OCI-LY7 (cell line): ENCODE measurements at regions not wholly inside any gene's neighbourhood (a gene's known extent, or its start where the extent isn't known, plus 50 kb on each side); places are given as distances from the start of the nearest gene placed in this dataset.
"Not testable (repeated sequence)": the region's sequence is repeated elsewhere in the genome, so short reads cannot be mapped to it uniquely, and the experiment has no call there.

ENCODE experiments used
- BruUV-seq: library from RNA; stranded (reverse); fragments of 400-500 nt; replicated peaks from 2 replicates; lab custom pipeline; 2021; lab: Mats Ljungman, UMichigan
- CTCF ChIA-PET: fragments of 300-600 bp; sonication (Branson Sonifier 250); formaldehyde crosslinking; loops from one replicate; lab custom pipeline; 2022; ENCODE audit warnings: antibody characterized with exemption; ENCODE audit not compliant: unreplicated experiment; lab: Charles Lee
- POLR2A ChIA-PET: fragments of 300-600 bp; sonication (Branson Sonifier 250); formaldehyde crosslinking; loops from one replicate; lab custom pipeline; 2022; ENCODE audit warnings: antibody characterized with exemption; lab: Charles Lee
- DNase-seq: peaks from one replicate; pipeline ENCODE4 v3.0.0-alpha.2; 2015; ENCODE audit warnings: low spot score
- H2AFZ ChIP-seq: fragments of 200-600 bp; sonication (generic), shearing (Covaris generic); 2 replicates; pipeline ENCODE4 v1.6.1; 2014; ENCODE audit warnings: mild to moderate bottlenecking, antibody characterized with exemption, low read length, moderate library complexity
- H3K27ac ChIP-seq: fragments of 200-600 bp; sonication (generic); 2 replicates; pipeline ENCODE4 v1.5.1; 2014; ENCODE audit warnings: mixed run types, low read depth, mild to moderate bottlenecking, moderate library complexity, low read length, inconsistent platforms; ENCODE audit not compliant: poor library complexity, severe bottlenecking
- H3K36me3 ChIP-seq: fragments of 200-600 bp; sonication (generic); 2 replicates; pipeline ENCODE4 v1.6.1; 2014; ENCODE audit warnings: mild to moderate bottlenecking, antibody characterized with exemption, low read length, moderate library complexity, mixed read lengths; ENCODE audit not compliant: insufficient read depth
- H3K4me1 ChIP-seq: fragments of 200-600 bp; sonication (generic); 2 replicates; pipeline ENCODE4 v1.5.1; 2014; ENCODE audit warnings: mild to moderate bottlenecking, low read length; ENCODE audit not compliant: insufficient read depth, poor library complexity, severe bottlenecking
- H3K4me2 ChIP-seq: fragments of 200-600 bp; sonication (generic); 2 replicates; pipeline ENCODE4 v1.6.1; 2014; ENCODE audit warnings: mild to moderate bottlenecking, low read length
- H3K4me3 ChIP-seq: fragments of 200-600 bp; sonication (generic); 2 replicates; pipeline ENCODE4 v1.5.1; 2014; ENCODE audit warnings: mild to moderate bottlenecking, low read depth, low read length; ENCODE audit not compliant: poor library complexity, severe bottlenecking
- H3K79me2 ChIP-seq: fragments of 200-600 bp; sonication (generic); 2 replicates; pipeline ENCODE4 v1.6.1; 2016; ENCODE audit warnings: low read depth, mild to moderate bottlenecking, low read length, moderate library complexity, mixed read lengths; ENCODE audit not compliant: insufficient read depth
- H3K9me2 ChIP-seq: fragments of 200-600 bp; sonication (generic); 2 replicates; pipeline ENCODE4 v1.6.1; 2016; ENCODE audit warnings: mild to moderate bottlenecking, low read length, mixed read lengths; ENCODE audit not compliant: insufficient read depth
- H3K9me3 ChIP-seq: fragments of 200-600 bp; sonication (generic); 2 replicates; pipeline ENCODE4 v1.6.1; 2014; ENCODE audit warnings: mild to moderate bottlenecking, mixed run types, low read length, mixed read lengths
- H4K20me1 ChIP-seq: fragments of 200-600 bp; sonication (generic); 2 replicates; pipeline ENCODE4 v1.6.1; 2014; ENCODE audit warnings: mild to moderate bottlenecking, antibody characterized with exemption, low read length, moderate library complexity, mixed read lengths; ENCODE audit not compliant: insufficient read depth
- CTCF ChIP-seq: fragments of 200-600 bp; sonication (generic); conservative IDR thresholded peaks from 2 replicates; pipeline ENCODE4 v1.5.1; 2014; ENCODE audit warnings: mild to moderate bottlenecking, antibody characterized with exemption, low read length, moderate library complexity, mixed read lengths
- EZH2phosphoT487 ChIP-seq: fragments of 200-600 bp; sonication (generic); IDR thresholded peaks from 2 replicates; pipeline ENCODE4 v1.6.1; 2018; ENCODE audit warnings: low read depth, borderline replicate concordance, mild to moderate bottlenecking, mixed run types, antibody characterized with exemption, low read length, moderate library complexity, mixed read lengths
- intact Hi-C: fragments of 100-400 bp; cut with micrococcal nuclease; formaldehyde crosslinking; loops from one replicate; pipeline ENCODE4 v1.10.0; 2022; ENCODE audit not compliant: unreplicated experiment

DNA sequence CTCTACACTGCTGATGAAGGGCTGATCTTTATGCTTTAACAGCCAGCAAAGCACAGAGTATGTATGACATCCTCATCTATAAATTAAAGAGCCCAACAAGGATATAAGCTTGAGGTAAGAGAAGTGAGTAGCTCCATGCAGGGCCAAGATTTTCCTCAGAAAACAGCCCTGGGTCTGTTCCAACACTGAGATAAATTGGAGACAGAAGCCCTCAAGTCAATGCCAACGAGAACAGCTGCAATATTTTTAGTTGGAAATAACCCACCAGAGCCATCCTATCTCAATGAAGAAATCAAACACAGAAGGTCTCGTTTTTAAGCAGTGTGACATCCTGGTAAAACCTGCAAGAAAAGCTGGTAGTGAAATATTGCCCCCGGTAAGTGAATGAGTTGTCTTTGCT, 297.0 kb upstream of the AUTS2 start:
- no peak for DNase-seq
- Histone ChIP-seq H3K4me3 (no peak overlapping the region), H4K20me1 (no peaks in the 10 kb centered on the region), H3K36me3 (no peaks in the 10 kb centered on the region), H3K4me2 (no peak overlapping the region), H3K9me2 (no peaks in the 10 kb centered on the region), H2AFZ (no peak overlapping the region), H3K27ac (no peak overlapping the region), H3K79me2 (no peaks in the 10 kb centered on the region), H3K4me1 (no peaks in the 10 kb centered on the region), H3K9me3 (0 out of 2 replicates have a peak, but pooled peaks cover 4% of the 10 kb centered on the region)
- ChIA-PET POLR2A (no interaction called here), CTCF (no interaction called here)
- no TSS peak for BruUV-seq
- intact Hi-C loops = no loop called here
- TF ChIP-seq CTCF (no peak), EZH2phosphoT487 (no peak)

GRCh38 chr7:69309601-69310000, 288.7 kb upstream of the AUTS2 start:
- H2AFZ ChIP-seq = no peak overlapping the region
- DNase-seq = no peak
- no peaks in the 10 kb centered on the region for H3K4me1 ChIP-seq
- 0 out of 2 replicates have a peak, but pooled peaks cover 4% of the 10 kb centered on the region for H3K9me3 ChIP-seq
- no peak overlapping the region for H3K4me3 ChIP-seq
- intact Hi-C loops = no loop called here
- TF ChIP-seq EZH2phosphoT487 (no peak), CTCF (no peak)
- H3K4me2 ChIP-seq = no peak overlapping the region
- no peak overlapping the region for H3K27ac ChIP-seq
- no peaks in the 10 kb centered on the region for H3K79me2 ChIP-seq
- BruUV-seq = no TSS peak
- no peaks in the 10 kb centered on the region for H4K20me1 ChIP-seq
- no peaks in the 10 kb centered on the region for H3K36me3 ChIP-seq
- ChIA-PET POLR2A (interaction anchor here (0.6 kb wide), 1 partner anchor 1802 kb away, joined by 3 read pairs; no protein-coding TSS in a partner anchor), CTCF (no interaction called here)
- no peaks in the 10 kb centered on the region for H3K9me2 ChIP-seq

DNA sequence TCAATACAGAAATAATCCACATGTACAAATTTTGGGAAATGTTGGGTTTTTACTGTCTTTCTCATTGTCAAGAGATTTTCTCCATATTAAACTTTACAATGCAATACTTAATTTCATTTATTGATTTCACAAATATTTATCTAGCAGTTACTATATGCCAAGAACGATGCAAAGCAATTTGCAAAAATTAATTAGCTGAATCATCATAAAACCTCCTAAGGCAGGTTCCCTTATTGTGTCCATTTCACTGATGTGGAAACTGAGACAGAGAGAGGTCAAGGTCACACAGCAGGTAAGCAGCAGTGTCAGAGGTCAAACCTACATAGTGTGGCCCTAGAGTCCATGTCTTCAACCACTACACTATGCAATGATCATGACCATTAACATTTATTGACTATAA, 286.8 kb upstream of the AUTS2 start:
- no peaks in the 10 kb centered on the region for H3K9me3 ChIP-seq
- POLR2A ChIA-PET = no interaction called here
- no peaks in the 10 kb centered on the region for H3K4me1 ChIP-seq
- intact Hi-C loops = no loop called here
- no peak overlapping the region for H2AFZ ChIP-seq
- no peak overlapping the region for H3K4me2 ChIP-seq
- H3K36me3 ChIP-seq = no peaks in the 10 kb centered on the region
- no peak for DNase-seq
- H3K4me3 ChIP-seq = no peak overlapping the region
- BruUV-seq = no TSS peak
- no peaks in the 10 kb centered on the region for H3K79me2 ChIP-seq
- CTCF ChIA-PET = no interaction called here
- TF ChIP-seq CTCF (no peak), EZH2phosphoT487 (no peak)
- no peak overlapping the region for H3K27ac ChIP-seq
- H3K9me2 ChIP-seq = no peaks in the 10 kb centered on the region
- no peaks in the 10 kb centered on the region for H4K20me1 ChIP-seq

DNA sequence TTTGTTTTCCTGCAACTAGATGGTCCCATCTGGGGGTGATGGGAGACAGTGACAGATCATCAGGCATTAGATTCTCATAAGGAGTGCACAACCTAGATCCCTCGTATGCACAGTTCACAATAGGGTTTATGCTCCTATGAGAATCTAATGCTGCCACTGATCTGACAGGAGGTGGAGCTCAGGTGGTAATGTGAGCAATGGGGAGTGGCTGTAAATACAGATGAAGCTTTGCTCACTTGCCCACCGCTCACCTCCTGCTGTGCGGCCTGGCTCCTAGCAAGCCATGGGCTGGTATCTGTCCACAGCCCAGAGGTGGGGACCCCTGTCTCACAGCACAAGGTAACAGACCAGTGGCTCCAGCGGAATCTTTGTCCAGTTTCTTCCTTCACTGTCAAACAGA, 284.4 kb upstream of the AUTS2 start:
- H3K79me2 ChIP-seq, H4K20me1 ChIP-seq, intact Hi-C loops, CTCF ChIA-PET, H3K4me3 ChIP-seq, BruUV-seq, H3K4me2 ChIP-seq, DNase-seq, H3K9me3 ChIP-seq, H3K4me1 ChIP-seq, H2AFZ ChIP-seq, H3K27ac ChIP-seq, H3K36me3 ChIP-seq, H3K9me2 ChIP-seq: not testable (repeated sequence)
- POLR2A ChIA-PET = interaction anchor here (0.7 kb wide), 1 partner anchor 10 kb away, joined by 3 read pairs; no protein-coding TSS in a partner anchor
